KMS-11 (cell line): ENCODE measurements at regions not wholly inside any gene's neighbourhood (a gene's known extent, or its start where the extent isn't known, plus 50 kb on each side); places are given as distances from the start of the nearest gene placed in this dataset.

Experiments
- H2AFZ ChIP-seq: fragments of 200-600 bp; sonication (generic); 2 replicates; pipeline ENCODE4 v1.6.1; 2016; ENCODE audit warnings: antibody characterized with exemption, mixed run types, low read depth
- H3K27ac ChIP-seq: fragments of 200-600 bp; sonication (generic); 2 replicates; pipeline ENCODE4 v1.6.1; 2016; ENCODE audit warnings: mild to moderate bottlenecking, mixed run types
- H3K27me3 ChIP-seq: fragments of 200-600 bp; sonication (generic); 2 replicates; pipeline ENCODE4 v1.6.1; 2017; ENCODE audit warnings: mild to moderate bottlenecking, low read depth, mixed run types, moderate library complexity; ENCODE audit not compliant: insufficient read depth
- H3K36me3 ChIP-seq: fragments of 200-600 bp; sonication (generic); 2 replicates; pipeline ENCODE4 v1.6.1; 2017; ENCODE audit warnings: mild to moderate bottlenecking, mixed run types; ENCODE audit not compliant: insufficient read depth
- H3K4me1 ChIP-seq: fragments of 200-600 bp; sonication (generic); 2 replicates; pipeline ENCODE4 v1.6.1; 2016; ENCODE audit warnings: mild to moderate bottlenecking, low read depth, mixed run types; ENCODE audit not compliant: poor library complexity, severe bottlenecking
- H3K4me2 ChIP-seq: fragments of 200-600 bp; sonication (generic); 2 replicates; pipeline ENCODE4 v1.7.0; 2016; ENCODE audit warnings: mild to moderate bottlenecking, mixed run types
- H3K4me3 ChIP-seq: fragments of 200-600 bp; sonication (generic); IDR thresholded peaks from 2 replicates; pipeline ENCODE4 v1.6.1; 2017; ENCODE audit warnings: low read depth, low read length, mixed read lengths; ENCODE audit not compliant: insufficient read depth
- H3K79me2 ChIP-seq: fragments of 200-600 bp; sonication (generic); 2 replicates; pipeline ENCODE4 v1.6.1; 2016; ENCODE audit warnings: low read depth, mixed run types; ENCODE audit not compliant: insufficient read depth
- H3K9ac ChIP-seq: fragments of 200-600 bp; sonication (generic); 2 replicates; pipeline ENCODE4 v1.6.1; 2016; ENCODE audit warnings: mild to moderate bottlenecking, mixed run types
- H4K20me1 ChIP-seq: fragments of 200-600 bp; sonication (generic); 2 replicates; pipeline ENCODE4 v1.6.1; 2016; ENCODE audit warnings: mild to moderate bottlenecking, mixed run types; ENCODE audit not compliant: insufficient read depth
- TF ChIP-seq, protein P1 (sequence below): fragments of 200-600 bp; sonication (generic); conservative IDR thresholded peaks from 2 replicates; pipeline ENCODE4 v1.6.1; 2017; ENCODE audit warnings: low read depth, mild to moderate bottlenecking, antibody characterized with exemption, low read length, moderate library complexity, mixed read lengths

GRCh38 chr2:16744521-16744920, 78.9 kb upstream of the CYRIA start:
- no peak overlapping the region for H2AFZ ChIP-seq
- H3K9ac ChIP-seq: no peak overlapping the region
- H3K27me3 ChIP-seq: no peaks in the 10 kb centered on the region
- H3K36me3 ChIP-seq: no peaks in the 10 kb centered on the region
- no peaks in the 10 kb centered on the region for H3K4me1 ChIP-seq
- H3K79me2 ChIP-seq: no peaks in the 10 kb centered on the region
- no peak overlapping the region for H3K27ac ChIP-seq
- no peak overlapping the region for H3K4me3 ChIP-seq
- no peaks in the 10 kb centered on the region for H4K20me1 ChIP-seq
- no peak overlapping the region for H3K4me2 ChIP-seq
- TF ChIP-seq, protein P1, sequence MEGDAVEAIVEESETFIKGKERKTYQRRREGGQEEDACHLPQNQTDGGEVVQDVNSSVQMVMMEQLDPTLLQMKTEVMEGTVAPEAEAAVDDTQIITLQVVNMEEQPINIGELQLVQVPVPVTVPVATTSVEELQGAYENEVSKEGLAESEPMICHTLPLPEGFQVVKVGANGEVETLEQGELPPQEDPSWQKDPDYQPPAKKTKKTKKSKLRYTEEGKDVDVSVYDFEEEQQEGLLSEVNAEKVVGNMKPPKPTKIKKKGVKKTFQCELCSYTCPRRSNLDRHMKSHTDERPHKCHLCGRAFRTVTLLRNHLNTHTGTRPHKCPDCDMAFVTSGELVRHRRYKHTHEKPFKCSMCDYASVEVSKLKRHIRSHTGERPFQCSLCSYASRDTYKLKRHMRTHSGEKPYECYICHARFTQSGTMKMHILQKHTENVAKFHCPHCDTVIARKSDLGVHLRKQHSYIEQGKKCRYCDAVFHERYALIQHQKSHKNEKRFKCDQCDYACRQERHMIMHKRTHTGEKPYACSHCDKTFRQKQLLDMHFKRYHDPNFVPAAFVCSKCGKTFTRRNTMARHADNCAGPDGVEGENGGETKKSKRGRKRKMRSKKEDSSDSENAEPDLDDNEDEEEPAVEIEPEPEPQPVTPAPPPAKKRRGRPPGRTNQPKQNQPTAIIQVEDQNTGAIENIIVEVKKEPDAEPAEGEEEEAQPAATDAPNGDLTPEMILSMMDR: no peak

DNA sequence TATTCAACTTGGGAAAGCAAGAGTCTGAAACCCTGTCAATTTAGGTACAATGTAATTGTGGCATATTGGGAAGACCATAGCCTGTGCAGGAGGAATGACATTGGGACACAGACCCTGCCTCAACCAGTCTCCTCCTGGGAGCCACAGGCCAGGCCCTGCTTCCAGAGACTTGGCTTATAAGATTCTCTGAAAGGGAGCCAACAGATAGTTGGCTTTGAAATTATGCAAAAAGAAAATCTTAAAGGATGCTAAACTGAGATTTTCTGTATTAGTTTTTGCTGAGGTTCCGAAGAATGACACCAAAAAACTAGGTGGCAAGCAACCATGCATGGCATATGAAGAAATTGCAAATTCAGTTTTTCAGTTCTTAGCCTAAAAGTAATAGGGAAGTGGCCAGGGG, 76.4 kb upstream of the CYRIA start:
- TF ChIP-seq, protein P1: no peak
- Histone ChIP-seq H3K27ac (no peak overlapping the region), H3K9ac (no peak overlapping the region), H4K20me1 (no peaks in the 10 kb centered on the region), H3K4me2 (no peak overlapping the region), H3K4me1 (no peaks in the 10 kb centered on the region), H3K4me3 (no peak overlapping the region), H2AFZ (no peak overlapping the region), H3K36me3 (no peaks in the 10 kb centered on the region), H3K79me2 (no peaks in the 10 kb centered on the region), H3K27me3 (no peaks in the 10 kb centered on the region)

DNA sequence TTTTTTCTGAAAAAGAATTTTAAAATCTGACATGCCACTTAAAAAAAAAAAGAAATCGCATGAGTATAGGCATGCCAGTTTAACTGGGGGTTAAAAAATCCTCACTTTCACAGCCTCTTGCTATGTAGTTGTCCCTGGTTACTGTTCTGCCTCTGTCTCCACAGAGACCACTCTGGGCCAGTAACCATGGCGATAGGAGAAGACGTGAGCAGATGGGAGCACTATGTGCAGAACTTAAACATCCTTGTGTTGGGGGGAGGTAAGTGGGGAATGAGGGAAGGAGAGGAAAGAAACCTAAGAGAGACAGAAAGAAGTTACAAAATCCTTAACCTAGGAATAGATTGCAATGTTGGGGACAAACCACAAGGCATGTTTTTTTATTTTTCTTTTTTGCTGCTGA, 75.9 kb upstream of the CYRIA start:
- H3K4me3 ChIP-seq: no peak overlapping the region
- TF ChIP-seq, protein P1: no peak
- no peaks in the 10 kb centered on the region for H3K79me2 ChIP-seq
- no peaks in the 10 kb centered on the region for H3K27me3 ChIP-seq
- H3K36me3 ChIP-seq: no peaks in the 10 kb centered on the region
- H2AFZ ChIP-seq: no peak overlapping the region
- no peak overlapping the region for H3K27ac ChIP-seq
- H3K4me1 ChIP-seq: no peaks in the 10 kb centered on the region
- H3K9ac ChIP-seq: no peak overlapping the region
- H3K4me2 ChIP-seq: no peak overlapping the region
- H4K20me1 ChIP-seq: no peaks in the 10 kb centered on the region

DNA sequence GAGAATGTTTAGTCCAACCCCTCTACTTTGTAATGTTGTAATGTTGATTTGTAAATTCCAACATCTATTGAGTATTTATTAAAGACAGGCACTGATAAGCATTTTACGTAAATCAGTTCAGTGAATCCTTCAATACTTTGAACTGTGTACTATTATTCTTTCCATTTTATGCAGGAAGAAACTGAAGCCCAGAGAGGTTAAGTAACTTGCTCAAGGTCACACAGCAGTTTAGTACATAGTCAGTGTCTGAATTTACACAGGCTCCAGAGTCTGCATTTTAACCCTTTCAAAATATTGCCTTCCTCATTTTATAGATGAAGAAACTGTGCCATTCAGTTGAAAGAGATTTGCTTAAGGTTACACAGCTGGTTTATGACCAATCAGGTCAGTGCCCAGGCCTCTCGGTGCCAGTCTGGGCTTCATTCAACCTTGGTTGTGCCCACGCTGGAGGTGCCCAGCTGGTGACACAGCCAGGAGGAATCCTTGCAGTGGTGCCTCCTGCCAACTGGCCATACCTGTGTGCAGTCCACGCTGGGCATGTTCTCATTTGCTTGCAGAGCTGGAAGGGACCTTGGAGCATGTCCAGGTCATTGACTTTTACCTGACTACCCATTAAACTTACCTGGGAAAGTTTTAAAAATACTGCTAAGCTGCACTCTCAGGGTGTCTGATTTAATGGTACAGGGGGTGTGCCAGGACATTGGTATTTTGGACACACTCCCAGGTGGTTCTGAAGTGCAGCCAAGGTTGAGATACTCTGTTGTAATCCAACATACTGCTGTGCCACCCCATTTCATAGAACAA, 74.3 kb upstream of the CYRIA start:
- Histone ChIP-seq H4K20me1 (no peaks in the 10 kb centered on the region), H2AFZ (no peak overlapping the region), H3K27me3 (no peaks in the 10 kb centered on the region), H3K4me2 (no peak overlapping the region), H3K27ac (no peak overlapping the region), H3K36me3 (no peaks in the 10 kb centered on the region), H3K4me1 (no peaks in the 10 kb centered on the region), H3K79me2 (no peaks in the 10 kb centered on the region), H3K9ac (no peak overlapping the region), H3K4me3 (no peak overlapping the region)
- TF ChIP-seq, protein P1: no peak
